Jurkat, Clone E6-1 (cell line): ENCODE measurements at regions not wholly inside any gene's neighbourhood (a gene's known extent, or its start where the extent isn't known, plus 50 kb on each side); places are given as distances from the start of the nearest gene placed in this dataset.
A peak's percentile ranks its signal among the peaks of the same experiment; 100 is the strongest.
"Not testable (repeated sequence)": the region's sequence is repeated elsewhere in the genome, so short reads cannot be mapped to it uniquely, and the experiment has no call there.

Experiments used
- DNase-seq: peaks from one replicate; pipeline ENCODE4 v3.0.0-alpha.2; 2011; ENCODE audit warnings: low read depth, low spot score
- H3K4me3 ChIP-seq: 2 replicates; pipeline ENCODE4 v1.5.1; 2011; ENCODE audit warnings: mild to moderate bottlenecking, low read length, control low read depth, moderate library complexity

GRCh38 chr11:67880594-67881196 lies 123.2 kb downstream of the UNC93B1 start:
- not testable (repeated sequence) for DNase-seq

GRCh38 chr11:67878666-67879065 lies 125.2 kb downstream of the UNC93B1 start:
- H3K4me3 ChIP-seq = not testable (repeated sequence)
- DNase-seq = peak; percentile 7

More at GRCh38 chr11:67880594-67881196, 123.2 kb downstream of the UNC93B1 start:
- not testable (repeated sequence) for H3K4me3 ChIP-seq

- DNase-seq, H3K4me3 ChIP-seq: not testable (repeated sequence)
Measured at GRCh38 chr11:67877316-67877715, 126.6 kb downstream of the UNC93B1 start.

- H3K4me3 ChIP-seq, DNase-seq: not testable (repeated sequence)
Measured at GRCh38 chr11:67873223-67873622, 130.7 kb downstream of the UNC93B1 start.

GRCh38 chr11:67871168-67871567 lies 132.7 kb downstream of the UNC93B1 start:
- DNase-seq = peak; percentile 19
- not testable (repeated sequence) for H3K4me3 ChIP-seq

- not testable (repeated sequence) for H3K4me3 ChIP-seq, DNase-seq
Measured at GRCh38 chr11:67862896-67863295, 141.0 kb downstream of the UNC93B1 start.

GRCh38 chr11:67859513-67860161 lies 144.3 kb downstream of the UNC93B1 start:
- not testable (repeated sequence) for H3K4me3 ChIP-seq
- DNase-seq = peak; percentile 6

GRCh38 chr11:67850747-67851146 lies 153.2 kb downstream of the UNC93B1 start:
- not testable (repeated sequence) for H3K4me3 ChIP-seq, DNase-seq

- H3K4me3 ChIP-seq, DNase-seq: not testable (repeated sequence)
Measured at GRCh38 chr11:67849766-67850165, 154.1 kb downstream of the UNC93B1 start.

GRCh38 chr11:67847896-67848875 lies 155.7 kb downstream of the UNC93B1 start:
- not testable (repeated sequence) for DNase-seq, H3K4me3 ChIP-seq

- H3K4me3 ChIP-seq, DNase-seq: not testable (repeated sequence)
Measured at GRCh38 chr11:67846303-67846702, 157.6 kb downstream of the UNC93B1 start.

- not testable (repeated sequence) for DNase-seq, H3K4me3 ChIP-seq
Measured at GRCh38 chr11:67845296-67845695, 158.6 kb downstream of the UNC93B1 start.

GRCh38 chr11:67840599-67840998 lies 163.3 kb downstream of the UNC93B1 start:
- not testable (repeated sequence) for H3K4me3 ChIP-seq, DNase-seq

GRCh38 chr11:67830152-67830551 lies 155.7 kb upstream of the ALDH3B2 start:
- DNase-seq = not testable (repeated sequence)

GRCh38 chr11:67826951-67827296 lies 152.5 kb upstream of the ALDH3B2 start:
- H3K4me3 ChIP-seq, DNase-seq: not testable (repeated sequence)

More at GRCh38 chr11:67830152-67830551, 155.7 kb upstream of the ALDH3B2 start:
- H3K4me3 ChIP-seq = not testable (repeated sequence)

- DNase-seq = peak; percentile 31
- H3K4me3 ChIP-seq = not testable (repeated sequence)
Measured at GRCh38 chr11:67826028-67826950, 151.9 kb upstream of the ALDH3B2 start.

- not testable (repeated sequence) for DNase-seq, H3K4me3 ChIP-seq
Measured at GRCh38 chr11:67824861-67825260, 150.4 kb upstream of the ALDH3B2 start.

GRCh38 chr11:67820081-67820480 lies 145.7 kb upstream of the ALDH3B2 start:
- DNase-seq = no peak
- no peak overlapping the region for H3K4me3 ChIP-seq

GRCh38 chr11:67817558-67817957 lies 143.1 kb upstream of the ALDH3B2 start:
- not testable (repeated sequence) for H3K4me3 ChIP-seq

More at GRCh38 chr11:67817558-67817957, 143.1 kb upstream of the ALDH3B2 start:
- DNase-seq = not testable (repeated sequence)
